Mesendoderm (in vitro differentiated cells): ENCODE measurements at regions not wholly inside any gene's neighbourhood (a gene's known extent, or its start where the extent isn't known, plus 50 kb on each side); places are given as distances from the start of the nearest gene placed in this dataset.

Source experiments
- DNase-seq: peaks from one replicate; pipeline ENCODE4 v3.0.0; 2013
- H2AK5ac ChIP-seq: 2 replicates; pipeline ENCODE4 v1.6.1; 2013; ENCODE audit warnings: low read length, inconsistent platforms
- H2BK120ac ChIP-seq: 2 replicates; pipeline ENCODE4 v1.6.1; 2013; ENCODE audit warnings: low read depth, mild to moderate bottlenecking, low read length, moderate library complexity, mixed read lengths
- H2BK15ac ChIP-seq: replicated peaks from 2 replicates; pipeline ENCODE4 v1.6.1; 2013; ENCODE audit warnings: low read depth, mild to moderate bottlenecking, moderate library complexity
- H2BK5ac ChIP-seq: 2 replicates; pipeline ENCODE4 v1.6.1; 2013; ENCODE audit warnings: low read length, inconsistent platforms
- H3K18ac ChIP-seq: 2 replicates; pipeline ENCODE4 v1.6.1; 2013; ENCODE audit warnings: mild to moderate bottlenecking, low read length, mixed read lengths
- H3K23ac ChIP-seq: one replicate; pipeline ENCODE4 v1.6.1; 2013; ENCODE audit warnings: low read length
- H3K27ac ChIP-seq: 2 replicates; pipeline ENCODE4 v1.5.1; 2013; ENCODE audit warnings: low read depth, mild to moderate bottlenecking, inconsistent platforms, low read length, moderate library complexity
- H3K27me3 ChIP-seq: 2 replicates; pipeline ENCODE4 v1.6.1; 2013; ENCODE audit warnings: low read length, control low read depth, mild to moderate bottlenecking, inconsistent platforms; ENCODE audit not compliant: insufficient read depth, poor library complexity
- H3K36me3 ChIP-seq: 2 replicates; pipeline ENCODE4 v1.6.1; 2013; ENCODE audit warnings: low read length, inconsistent platforms; ENCODE audit not compliant: control insufficient read depth, insufficient read depth
- H3K4ac ChIP-seq: one replicate; pipeline ENCODE4 v1.6.1; 2013; ENCODE audit warnings: low read depth, mild to moderate bottlenecking, low read length, moderate library complexity
- H3K4me1 ChIP-seq: 2 replicates; pipeline ENCODE4 v1.6.1; 2013; ENCODE audit warnings: low read depth, low read length, inconsistent platforms; ENCODE audit not compliant: control insufficient read depth
- H3K4me2 ChIP-seq: 2 replicates; pipeline ENCODE4 v1.6.1; 2013; ENCODE audit warnings: low read length
- H3K4me3 ChIP-seq: 2 replicates; pipeline ENCODE4 v1.5.1; 2013; ENCODE audit warnings: mild to moderate bottlenecking, low read length
- H3K56ac ChIP-seq: one replicate; pipeline ENCODE4 v1.6.1; 2013; ENCODE audit warnings: low read length
- H3K79me1 ChIP-seq: 2 replicates; pipeline ENCODE4 v1.6.1; 2013; ENCODE audit warnings: low read length, inconsistent platforms
- H3K79me2 ChIP-seq: 2 replicates; pipeline ENCODE4 v1.6.1; 2013; ENCODE audit warnings: mild to moderate bottlenecking, low read length; ENCODE audit not compliant: control insufficient read depth, insufficient read depth
- H3K9ac ChIP-seq: 2 replicates; pipeline ENCODE4 v1.6.1; 2013; ENCODE audit warnings: low read length, inconsistent platforms
- H4K5ac ChIP-seq: one replicate; pipeline ENCODE4 v1.6.1; 2013; ENCODE audit warnings: low read length
- H4K8ac ChIP-seq: one replicate; pipeline ENCODE4 v1.6.1; 2013; ENCODE audit warnings: low read depth, mild to moderate bottlenecking, control low read depth, low read length, moderate library complexity
- WGBS: extraction: QIAGEN DNeasy Blood & Tissue Kit; methylation state at CpG from one replicate; pipeline ENCODE4 v1.1.7; 2013; ENCODE audit warnings: low lambda C conversion rate, missing lambda C conversion rate; ENCODE audit not compliant: insufficient coverage; ENCODE audit errors: extremely low coverage; 5-methylcytosine and 5-hydroxymethylcytosine counted together

- Histone ChIP-seq H3K27me3 (no peaks in the 10 kb centered on the region), H3K18ac (no peak overlapping the region), H3K36me3 (no peaks in the 10 kb centered on the region), H4K5ac (no peak overlapping the region), H3K23ac (no peak overlapping the region), H3K4me1 (no peaks in the 10 kb centered on the region), H3K4me3 (no peak overlapping the region), H2BK120ac (no peak overlapping the region), H3K27ac (no peak overlapping the region), H2AK5ac (no peak overlapping the region), H3K4me2 (no peak overlapping the region), H2BK5ac (no peak overlapping the region), H2BK15ac (no peak overlapping the region), H3K4ac (no peak overlapping the region), H3K79me1 (no peaks in the 10 kb centered on the region), H3K9ac (no peak overlapping the region), H4K8ac (no peak overlapping the region), H3K56ac (no peak overlapping the region), H3K79me2 (no peaks in the 10 kb centered on the region)
- no peak for DNase-seq
- no CpG with 5 or more reads among the region's 1 CpG for WGBS
Observed at GRCh38 chr9:11632691-11633090, 1019.9 kb upstream of the PTPRD start.

- H2BK15ac ChIP-seq: no peak overlapping the region
- no peak overlapping the region for H3K4me2 ChIP-seq
- DNase-seq: no peak
Observed at GRCh38 chr9:11646831-11647230, 1034.0 kb upstream of the PTPRD start.

GRCh38 chr9:11653867-11654266 is 1039.3 kb upstream of the TYRP1 start:
- H3K4ac ChIP-seq: no peak overlapping the region
- H2BK5ac ChIP-seq: no peak overlapping the region
- no peak overlapping the region for H2AK5ac ChIP-seq
- no peaks in the 10 kb centered on the region for H3K27me3 ChIP-seq
- no peak overlapping the region for H3K27ac ChIP-seq
- no peaks in the 10 kb centered on the region for H3K79me2 ChIP-seq
- H3K56ac ChIP-seq: no peak overlapping the region
- WGBS: no CpG with 5 or more reads among the region's 3 CpGs
- DNase-seq: no peak
- no peaks in the 10 kb centered on the region for H3K4me1 ChIP-seq
- H4K8ac ChIP-seq: no peak overlapping the region
- no peak overlapping the region for H3K23ac ChIP-seq
- H2BK120ac ChIP-seq: no peak overlapping the region
- no peaks in the 10 kb centered on the region for H3K79me1 ChIP-seq
- H3K36me3 ChIP-seq: no peaks in the 10 kb centered on the region
- no peak overlapping the region for H2BK15ac ChIP-seq
- no peak overlapping the region for H3K4me2 ChIP-seq
- no peak overlapping the region for H3K9ac ChIP-seq
- H4K5ac ChIP-seq: no peak overlapping the region
- H3K4me3 ChIP-seq: no peak overlapping the region
- H3K18ac ChIP-seq: no peak overlapping the region

More at GRCh38 chr9:11646831-11647230, 1034.0 kb upstream of the PTPRD start:
- Histone ChIP-seq H3K4me1 (no peaks in the 10 kb centered on the region), H3K4me3 (no peak overlapping the region), H3K27ac (no peak overlapping the region), H3K18ac (no peak overlapping the region), H4K8ac (no peak overlapping the region), H3K79me2 (no peaks in the 10 kb centered on the region), H3K9ac (no peak overlapping the region), H4K5ac (no peak overlapping the region), H3K4ac (no peak overlapping the region), H3K23ac (no peak overlapping the region), H3K79me1 (no peaks in the 10 kb centered on the region), H2BK5ac (no peak overlapping the region), H3K36me3 (no peaks in the 10 kb centered on the region), H3K27me3 (no peaks in the 10 kb centered on the region), H3K56ac (no peak overlapping the region), H2AK5ac (no peak overlapping the region), H2BK120ac (no peak overlapping the region)
- no CpG with 5 or more reads among the region's 1 CpG for WGBS

- Histone ChIP-seq H3K27ac (no peak overlapping the region), H2BK120ac (no peak overlapping the region), H3K4me2 (no peak overlapping the region), H3K4me1 (no peaks in the 10 kb centered on the region), H3K23ac (no peak overlapping the region), H3K4me3 (no peak overlapping the region), H3K79me2 (no peaks in the 10 kb centered on the region), H2BK15ac (no peak overlapping the region), H2BK5ac (no peak overlapping the region), H4K5ac (no peak overlapping the region), H3K27me3 (no peaks in the 10 kb centered on the region), H3K18ac (no peak overlapping the region), H3K79me1 (no peaks in the 10 kb centered on the region), H2AK5ac (no peak overlapping the region), H3K36me3 (no peaks in the 10 kb centered on the region), H3K56ac (no peak overlapping the region), H3K4ac (no peak overlapping the region), H4K8ac (no peak overlapping the region), H3K9ac (no peak overlapping the region)
- DNase-seq: no peak
- WGBS: no CpG with 5 or more reads among the region's 1 CpG
Observed at GRCh38 chr9:11663913-11664312, 1029.3 kb upstream of the TYRP1 start.

- Histone ChIP-seq H2BK5ac (no peak overlapping the region), H3K36me3 (no peaks in the 10 kb centered on the region), H4K5ac (no peak overlapping the region), H3K79me2 (no peaks in the 10 kb centered on the region), H2BK120ac (no peak overlapping the region), H3K9ac (no peak overlapping the region), H3K18ac (no peak overlapping the region), H3K4me3 (no peak overlapping the region), H3K4me2 (no peak overlapping the region), H3K4me1 (no peaks in the 10 kb centered on the region), H2AK5ac (no peak overlapping the region), H3K27me3 (no peaks in the 10 kb centered on the region), H2BK15ac (no peak overlapping the region), H4K8ac (no peak overlapping the region), H3K4ac (no peak overlapping the region), H3K79me1 (no peaks in the 10 kb centered on the region), H3K56ac (no peak overlapping the region), H3K23ac (no peak overlapping the region), H3K27ac (no peak overlapping the region)
- DNase-seq: no peak
- WGBS: no CpG with 5 or more reads among the region's 2 CpGs
Observed at GRCh38 chr9:11676821-11677220, 1016.4 kb upstream of the TYRP1 start.

GRCh38 chr9:11686733-11687132 is 1006.5 kb upstream of the TYRP1 start:
- Histone ChIP-seq H3K27ac (no peak overlapping the region), H2BK120ac (no peak overlapping the region), H3K56ac (no peak overlapping the region), H3K4me3 (no peak overlapping the region), H3K18ac (no peak overlapping the region), H4K8ac (no peak overlapping the region), H2AK5ac (no peak overlapping the region), H3K27me3 (no peaks in the 10 kb centered on the region), H4K5ac (no peak overlapping the region), H2BK15ac (no peak overlapping the region), H3K4me2 (no peak overlapping the region), H3K79me2 (no peaks in the 10 kb centered on the region), H3K36me3 (no peaks in the 10 kb centered on the region), H3K9ac (no peak overlapping the region), H3K23ac (no peak overlapping the region), H3K4ac (no peak overlapping the region), H3K4me1 (no peaks in the 10 kb centered on the region), H3K79me1 (no peaks in the 10 kb centered on the region), H2BK5ac (no peak overlapping the region)
- DNase-seq: no peak
